ENCODE measurements at regions not wholly inside any gene's neighbourhood (a gene's known extent, or its start where the extent isn't known, plus 50 kb on each side); places are given as distances from the start of the nearest gene placed in this dataset.

GRCh38 chr9:96072930-96073329 is 197.4 kb downstream of the ERCC6L2 start:
- no peak overlapping the region for H3K4me3 ChIP-seq (ENCODE audit: low read depth, low read length)
- no peaks in the 10 kb centered on the region for H3K36me3 ChIP-seq (ENCODE audit: control insufficient read depth, insufficient read depth, low read length)
- TF ChIP-seq CTCF (IDR thresholded peaks at IDR 0.05; ENCODE audit: insufficient read depth, low read length, poor library complexity, severe bottlenecking) = no peak
- peaks cover 2% of the 10 kb centered on the region for H3K27me3 ChIP-seq (ENCODE audit: control insufficient read depth, insufficient read depth, low read length)
- no peak for DNase-seq (ENCODE audit: low read depth)

GRCh38 chr9:96071815-96072124 is 196.3 kb downstream of the ERCC6L2 start:
- DNase-seq (ENCODE audit: low read depth) = no peak
- H3K4me3 ChIP-seq (ENCODE audit: low read depth, low read length) = no peak overlapping the region
- no peaks in the 10 kb centered on the region for H3K36me3 ChIP-seq (ENCODE audit: control insufficient read depth, insufficient read depth, low read length)
- peaks cover 2% of the 10 kb centered on the region for H3K27me3 ChIP-seq (ENCODE audit: control insufficient read depth, insufficient read depth, low read length)
- TF ChIP-seq CTCF (IDR thresholded peaks at IDR 0.05; ENCODE audit: insufficient read depth, low read length, poor library complexity, severe bottlenecking) = no peak

GRCh38 chr9:96071076-96071814 is 195.8 kb downstream of the ERCC6L2 start:
- peak; percentile 63 for TF ChIP-seq CTCF (IDR thresholded peaks at IDR 0.05; ENCODE audit: insufficient read depth, low read length, poor library complexity, severe bottlenecking)
- DNase-seq (ENCODE audit: low read depth) = no peak
- H3K4me3 ChIP-seq (ENCODE audit: low read depth, low read length) = no peak overlapping the region
- H3K36me3 ChIP-seq (ENCODE audit: control insufficient read depth, insufficient read depth, low read length) = no peaks in the 10 kb centered on the region
- H3K27me3 ChIP-seq (ENCODE audit: control insufficient read depth, insufficient read depth, low read length) = peaks cover 2% of the 10 kb centered on the region

GRCh38 chr9:96069629-96070220 is 194.2 kb downstream of the ERCC6L2 start:
- H3K27me3 ChIP-seq (ENCODE audit: control insufficient read depth, insufficient read depth, low read length) = peaks cover 2% of the 10 kb centered on the region
- no peak for DNase-seq (ENCODE audit: low read depth)
- H3K36me3 ChIP-seq (ENCODE audit: control insufficient read depth, insufficient read depth, low read length) = no peaks in the 10 kb centered on the region
- no peak for TF ChIP-seq CTCF (IDR thresholded peaks at IDR 0.05; ENCODE audit: insufficient read depth, low read length, poor library complexity, severe bottlenecking)
- H3K4me3 ChIP-seq (ENCODE audit: low read depth, low read length) = no peak overlapping the region

- no peaks in the 10 kb centered on the region for H3K36me3 ChIP-seq (ENCODE audit: control insufficient read depth, insufficient read depth, low read length)
- no peak overlapping the region for H3K4me3 ChIP-seq (ENCODE audit: low read depth, low read length)
- peaks cover 2% of the 10 kb centered on the region for H3K27me3 ChIP-seq (ENCODE audit: control insufficient read depth, insufficient read depth, low read length)
- DNase-seq (ENCODE audit: low read depth) = no peak
- no peak for TF ChIP-seq CTCF (IDR thresholded peaks at IDR 0.05; ENCODE audit: insufficient read depth, low read length, poor library complexity, severe bottlenecking)
Measured at GRCh38 chr9:96068511-96068910, 193.0 kb downstream of the ERCC6L2 start.

GRCh38 chr9:96067600-96067999 is 192.1 kb downstream of the ERCC6L2 start:
- DNase-seq (ENCODE audit: low read depth) = no peak
- Histone ChIP-seq H3K4me3 (ENCODE audit: low read depth, low read length) (no peak overlapping the region), H3K27me3 (ENCODE audit: control insufficient read depth, insufficient read depth, low read length) (peaks cover under 1% of the 10 kb centered on the region), H3K36me3 (ENCODE audit: control insufficient read depth, insufficient read depth, low read length) (no peaks in the 10 kb centered on the region)
- TF ChIP-seq CTCF (IDR thresholded peaks at IDR 0.05; ENCODE audit: insufficient read depth, low read length, poor library complexity, severe bottlenecking) = no peak
